ENCODE measurements at regions not wholly inside any gene's neighbourhood (a gene's known extent, or its start where the extent isn't known, plus 50 kb on each side); places are given as distances from the start of the nearest gene placed in this dataset.

DNA sequence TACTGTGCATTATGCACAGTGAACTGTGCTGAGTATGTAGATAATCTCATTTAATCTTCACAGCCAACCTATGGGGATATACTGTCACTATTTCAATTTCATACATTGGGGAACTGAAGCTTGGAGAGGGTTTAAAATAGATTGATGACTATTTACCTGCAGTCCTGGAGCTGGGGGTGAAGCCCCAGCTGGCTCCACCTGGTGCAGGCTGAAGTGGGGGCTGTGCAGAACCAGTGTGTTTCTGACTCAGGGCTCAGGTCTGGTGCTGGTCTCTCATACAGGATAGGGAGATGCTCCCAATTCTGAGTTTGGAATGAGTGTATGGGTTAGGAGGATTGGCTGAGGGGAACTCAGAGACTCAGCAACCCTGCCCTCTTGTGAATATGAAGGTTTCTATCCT is 176.1 kb upstream of the CEP162 start:
- no peak overlapping the region for H3K27ac ChIP-seq
- Mint-ChIP-seq H3K9me3 (no peaks in the 10 kb centered on the region), H3K4me3 (no peak overlapping the region), H3K27me3 (ENCODE audit: insufficient read depth, low read depth) (no peaks in the 10 kb centered on the region), H3K27ac (no peak overlapping the region), H3K36me3 (no peaks in the 10 kb centered on the region), H3K4me1 (no peaks in the 10 kb centered on the region)
- no peaks in the 10 kb centered on the region for H3K4me1 ChIP-seq
- no peak overlapping the region for H2AFZ ChIP-seq (replicated peaks)
- no peaks in the 10 kb centered on the region for H3K27me3 ChIP-seq
- H3F3A ChIP-seq (ENCODE audit: low read depth), result no peaks in the 10 kb centered on the region
- H3K9me3 ChIP-seq (ENCODE audit: low read depth), result no peaks in the 10 kb centered on the region
- no peak for TF ChIP-seq EZH2 (IDR thresholded peaks at IDR 0.05)
- TF ChIP-seq EZH2phosphoT487 (IDR thresholded peaks at IDR 0.05), result no peak
- TF ChIP-seq, protein P1, sequence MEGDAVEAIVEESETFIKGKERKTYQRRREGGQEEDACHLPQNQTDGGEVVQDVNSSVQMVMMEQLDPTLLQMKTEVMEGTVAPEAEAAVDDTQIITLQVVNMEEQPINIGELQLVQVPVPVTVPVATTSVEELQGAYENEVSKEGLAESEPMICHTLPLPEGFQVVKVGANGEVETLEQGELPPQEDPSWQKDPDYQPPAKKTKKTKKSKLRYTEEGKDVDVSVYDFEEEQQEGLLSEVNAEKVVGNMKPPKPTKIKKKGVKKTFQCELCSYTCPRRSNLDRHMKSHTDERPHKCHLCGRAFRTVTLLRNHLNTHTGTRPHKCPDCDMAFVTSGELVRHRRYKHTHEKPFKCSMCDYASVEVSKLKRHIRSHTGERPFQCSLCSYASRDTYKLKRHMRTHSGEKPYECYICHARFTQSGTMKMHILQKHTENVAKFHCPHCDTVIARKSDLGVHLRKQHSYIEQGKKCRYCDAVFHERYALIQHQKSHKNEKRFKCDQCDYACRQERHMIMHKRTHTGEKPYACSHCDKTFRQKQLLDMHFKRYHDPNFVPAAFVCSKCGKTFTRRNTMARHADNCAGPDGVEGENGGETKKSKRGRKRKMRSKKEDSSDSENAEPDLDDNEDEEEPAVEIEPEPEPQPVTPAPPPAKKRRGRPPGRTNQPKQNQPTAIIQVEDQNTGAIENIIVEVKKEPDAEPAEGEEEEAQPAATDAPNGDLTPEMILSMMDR (IDR thresholded peaks at IDR 0.05), result no peak
- no peaks in the 10 kb centered on the region for H3K79me2 ChIP-seq (ENCODE audit: low read depth)
- no peaks in the 10 kb centered on the region for H4K20me1 ChIP-seq (ENCODE audit: low read depth)
- no peaks in the 10 kb centered on the region for H3K36me3 ChIP-seq
- no peak overlapping the region for H3K9ac ChIP-seq
- no peak for DNase-seq (ENCODE audit: low spot score)
- no peak overlapping the region for H3K4me3 ChIP-seq
- no peak overlapping the region for H3K4me2 ChIP-seq

DNA sequence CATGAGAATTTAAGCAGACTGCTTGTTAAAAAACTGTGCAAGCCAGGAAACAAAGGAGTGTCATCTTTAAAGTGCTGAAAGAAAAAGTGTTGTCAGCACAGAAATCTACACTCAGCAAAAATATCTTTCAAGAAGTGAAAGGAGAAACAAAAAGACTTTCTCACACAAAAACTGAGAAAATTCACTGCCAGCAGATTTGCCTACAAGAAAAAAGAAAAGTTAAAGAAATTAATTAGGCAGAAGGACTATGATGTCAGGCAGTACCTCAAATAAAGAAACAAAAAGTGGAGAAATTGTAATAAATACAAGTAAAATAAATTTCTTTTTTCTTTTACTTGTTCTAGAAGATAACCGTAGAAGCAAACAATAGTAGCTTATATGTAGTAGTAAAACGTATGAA is 171.6 kb upstream of the CEP162 start:
- H3K27ac ChIP-seq, result no peak overlapping the region
- TF ChIP-seq EZH2 (IDR thresholded peaks at IDR 0.05), result no peak
- no peak for TF ChIP-seq EZH2phosphoT487 (IDR thresholded peaks at IDR 0.05)
- TF ChIP-seq, protein P1 (IDR thresholded peaks at IDR 0.05), result no peak
- H3K27ac Mint-ChIP-seq, result no peak overlapping the region

DNA sequence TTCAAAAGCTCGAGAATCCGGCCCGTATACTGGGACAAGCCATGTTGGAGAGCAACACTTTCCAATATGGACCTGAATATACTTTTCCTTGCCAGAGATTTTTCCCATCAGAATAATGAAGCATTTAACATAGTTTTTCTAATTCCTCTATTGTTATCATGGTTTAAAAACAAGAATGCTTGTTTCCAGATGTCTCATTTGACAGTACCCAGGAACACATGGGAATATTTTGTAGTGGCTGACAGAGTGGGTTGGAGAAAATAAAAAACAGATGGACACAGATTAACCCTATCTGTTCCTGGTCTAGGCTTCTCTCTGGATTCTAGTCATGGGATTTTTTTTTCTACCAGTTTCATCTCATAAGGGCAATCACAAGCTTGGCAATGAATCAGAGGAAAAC is 164.8 kb upstream of the CEP162 start:
- TF ChIP-seq EZH2phosphoT487 (IDR thresholded peaks at IDR 0.05) (no peak), EZH2 (IDR thresholded peaks at IDR 0.05) (no peak)
- TF ChIP-seq, protein P1 (IDR thresholded peaks at IDR 0.05), result no peak
- Histone ChIP-seq H4K20me1 (ENCODE audit: low read depth) (no peaks in the 10 kb centered on the region), H3K27me3 (no peaks in the 10 kb centered on the region), H3K9me3 (ENCODE audit: low read depth) (no peaks in the 10 kb centered on the region), H3K36me3 (no peaks in the 10 kb centered on the region), H3K79me2 (ENCODE audit: low read depth) (no peaks in the 10 kb centered on the region), H3K4me1 (no peaks in the 10 kb centered on the region), H3F3A (ENCODE audit: low read depth) (no peaks in the 10 kb centered on the region), H3K9ac (no peak overlapping the region), H3K4me3 (no peak overlapping the region), H2AFZ (replicated peaks) (no peak overlapping the region), H3K4me2 (no peak overlapping the region), H3K27ac (no peak overlapping the region)
- peaks cover 2% of the 10 kb centered on the region for H3K9me3 Mint-ChIP-seq
- DNase-seq (ENCODE audit: low spot score), result no peak
- H3K27ac Mint-ChIP-seq, result no peak overlapping the region
- H3K27me3 Mint-ChIP-seq (ENCODE audit: insufficient read depth, low read depth), result no peaks in the 10 kb centered on the region
- no peak overlapping the region for H3K4me3 Mint-ChIP-seq
- peaks cover 16% of the 10 kb centered on the region for H3K4me1 Mint-ChIP-seq
- no peaks in the 10 kb centered on the region for H3K36me3 Mint-ChIP-seq

More for the DNA sequence above, 171.6 kb upstream of the CEP162 start:
- no peak overlapping the region for H3K9ac ChIP-seq
- no peak overlapping the region for H3K4me2 ChIP-seq
- Mint-ChIP-seq H3K9me3 (no peaks in the 10 kb centered on the region), H3K27me3 (ENCODE audit: insufficient read depth, low read depth) (no peaks in the 10 kb centered on the region), H3K4me1 (no peaks in the 10 kb centered on the region), H3K36me3 (no peaks in the 10 kb centered on the region), H3K4me3 (no peak overlapping the region)
- no peaks in the 10 kb centered on the region for H4K20me1 ChIP-seq (ENCODE audit: low read depth)
- no peaks in the 10 kb centered on the region for H3K36me3 ChIP-seq
- no peaks in the 10 kb centered on the region for H3K79me2 ChIP-seq (ENCODE audit: low read depth)
- no peaks in the 10 kb centered on the region for H3K27me3 ChIP-seq
- no peaks in the 10 kb centered on the region for H3K9me3 ChIP-seq (ENCODE audit: low read depth)
- no peak for DNase-seq (ENCODE audit: low spot score)
- no peaks in the 10 kb centered on the region for H3K4me1 ChIP-seq
- no peak overlapping the region for H2AFZ ChIP-seq (replicated peaks)
- H3F3A ChIP-seq (ENCODE audit: low read depth), result no peaks in the 10 kb centered on the region
- no peak overlapping the region for H3K4me3 ChIP-seq

Measured in neural progenitor cell (in vitro differentiated cells).